Hematopoietic multipotent progenitor cell treated with erythropoietin and hydrocortisone succinate and interleukin-3 and kit ligand, for 4 days (in vitro differentiated cells): ENCODE measurements at regions not wholly inside any gene's neighbourhood (a gene's known extent, or its start where the extent isn't known, plus 50 kb on each side); places are given as distances from the start of the nearest gene placed in this dataset.

Source experiments
- DNase-seq: peaks from one replicate; pipeline ENCODE4 v3.0.0-alpha.2; 2015

GRCh38 chr13:40490086-40490758, 176.2 kb downstream of the FOXO1 start:
- no peak for DNase-seq

- no peak for DNase-seq
Observed at GRCh38 chr13:40492511-40492910, 173.9 kb downstream of the FOXO1 start.

- peak; percentile 33 for DNase-seq
Observed at GRCh38 chr13:40494513-40494912, 171.9 kb downstream of the FOXO1 start.

GRCh38 chr13:40494946-40495620, 171.4 kb downstream of the FOXO1 start:
- DNase-seq = peak; percentile 65

GRCh38 chr13:40495621-40496001, 170.8 kb downstream of the FOXO1 start:
- DNase-seq = no peak

GRCh38 chr13:40496035-40496810, 170.2 kb downstream of the FOXO1 start:
- no peak for DNase-seq

- DNase-seq = no peak
Observed at GRCh38 chr13:40498461-40498860, 168.0 kb downstream of the FOXO1 start.

GRCh38 chr13:40502236-40502635, 164.2 kb downstream of the FOXO1 start:
- no peak for DNase-seq

- DNase-seq = no peak
Observed at GRCh38 chr13:40503011-40503410, 163.4 kb downstream of the FOXO1 start.

- no peak for DNase-seq
Observed at GRCh38 chr13:40503966-40504591, 162.4 kb downstream of the FOXO1 start.

- no peak for DNase-seq
Observed at GRCh38 chr13:40504641-40505040, 161.8 kb downstream of the FOXO1 start.

GRCh38 chr13:40505196-40505595, 161.2 kb downstream of the FOXO1 start:
- DNase-seq = no peak
